Astrocyte of the cerebellum (primary cell): ENCODE measurements at regions not wholly inside any gene's neighbourhood (a gene's known extent, or its start where the extent isn't known, plus 50 kb on each side); places are given as distances from the start of the nearest gene placed in this dataset.

ENCODE experiments used
- DNase-seq: peaks from one replicate; pipeline ENCODE4 v3.0.0-alpha.2; 2011; ENCODE audit warnings: low read depth
- H3K4me3 ChIP-seq: 2 replicates; pipeline ENCODE4 v1.5.1; 2011; ENCODE audit warnings: mild to moderate bottlenecking, low read depth, low read length, moderate library complexity
- in situ Hi-C: cut with HindIII; loops from 2 replicates; pipeline ENCODE4 v1.10.0; 2017; ENCODE audit warnings: low sequenced_read_pairs
- TF ChIP-seq, protein P1 (sequence below): IDR thresholded peaks from 2 replicates; pipeline ENCODE4 v1.5.1; 2012; ENCODE audit warnings: low read length, low read depth, moderate library complexity, mild to moderate bottlenecking; ENCODE audit errors: missing control alignments

DNA sequence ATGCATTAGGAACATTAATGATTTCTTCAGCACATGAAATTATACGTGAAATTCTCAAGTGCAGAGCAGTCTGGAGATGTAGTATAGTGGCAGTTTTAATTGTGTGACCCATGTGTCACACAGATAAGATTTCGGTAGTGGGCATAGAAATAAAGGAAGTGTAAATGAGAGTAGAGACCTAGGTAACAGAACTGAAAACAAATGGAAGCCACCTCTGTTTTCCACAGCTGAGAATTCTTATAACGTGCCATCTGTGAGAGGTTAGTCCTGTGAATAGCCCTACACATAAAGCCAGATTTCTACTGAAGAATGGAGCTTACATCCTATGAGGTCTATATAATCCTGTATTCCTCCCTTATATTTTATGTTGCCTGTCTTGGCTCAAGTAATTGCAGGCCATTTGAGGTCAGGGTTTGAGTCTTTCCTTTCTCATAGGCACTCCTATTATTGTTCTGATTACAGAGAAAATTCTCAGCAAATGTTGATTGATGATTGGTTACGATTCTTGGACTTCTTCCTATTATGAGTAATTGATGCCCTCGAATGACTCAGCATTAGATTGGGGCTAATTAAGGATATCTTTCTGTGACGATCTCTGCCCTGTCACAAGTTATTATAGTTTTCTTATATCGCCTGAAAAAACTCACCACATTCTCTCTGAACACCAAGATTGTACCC is 258.2 kb downstream of the KIF20B start:
- no peak overlapping the region for H3K4me3 ChIP-seq
- in situ Hi-C loops, result no loop called here
- TF ChIP-seq, protein P1, sequence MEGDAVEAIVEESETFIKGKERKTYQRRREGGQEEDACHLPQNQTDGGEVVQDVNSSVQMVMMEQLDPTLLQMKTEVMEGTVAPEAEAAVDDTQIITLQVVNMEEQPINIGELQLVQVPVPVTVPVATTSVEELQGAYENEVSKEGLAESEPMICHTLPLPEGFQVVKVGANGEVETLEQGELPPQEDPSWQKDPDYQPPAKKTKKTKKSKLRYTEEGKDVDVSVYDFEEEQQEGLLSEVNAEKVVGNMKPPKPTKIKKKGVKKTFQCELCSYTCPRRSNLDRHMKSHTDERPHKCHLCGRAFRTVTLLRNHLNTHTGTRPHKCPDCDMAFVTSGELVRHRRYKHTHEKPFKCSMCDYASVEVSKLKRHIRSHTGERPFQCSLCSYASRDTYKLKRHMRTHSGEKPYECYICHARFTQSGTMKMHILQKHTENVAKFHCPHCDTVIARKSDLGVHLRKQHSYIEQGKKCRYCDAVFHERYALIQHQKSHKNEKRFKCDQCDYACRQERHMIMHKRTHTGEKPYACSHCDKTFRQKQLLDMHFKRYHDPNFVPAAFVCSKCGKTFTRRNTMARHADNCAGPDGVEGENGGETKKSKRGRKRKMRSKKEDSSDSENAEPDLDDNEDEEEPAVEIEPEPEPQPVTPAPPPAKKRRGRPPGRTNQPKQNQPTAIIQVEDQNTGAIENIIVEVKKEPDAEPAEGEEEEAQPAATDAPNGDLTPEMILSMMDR, result no peak
- DNase-seq, result no peak

DNA sequence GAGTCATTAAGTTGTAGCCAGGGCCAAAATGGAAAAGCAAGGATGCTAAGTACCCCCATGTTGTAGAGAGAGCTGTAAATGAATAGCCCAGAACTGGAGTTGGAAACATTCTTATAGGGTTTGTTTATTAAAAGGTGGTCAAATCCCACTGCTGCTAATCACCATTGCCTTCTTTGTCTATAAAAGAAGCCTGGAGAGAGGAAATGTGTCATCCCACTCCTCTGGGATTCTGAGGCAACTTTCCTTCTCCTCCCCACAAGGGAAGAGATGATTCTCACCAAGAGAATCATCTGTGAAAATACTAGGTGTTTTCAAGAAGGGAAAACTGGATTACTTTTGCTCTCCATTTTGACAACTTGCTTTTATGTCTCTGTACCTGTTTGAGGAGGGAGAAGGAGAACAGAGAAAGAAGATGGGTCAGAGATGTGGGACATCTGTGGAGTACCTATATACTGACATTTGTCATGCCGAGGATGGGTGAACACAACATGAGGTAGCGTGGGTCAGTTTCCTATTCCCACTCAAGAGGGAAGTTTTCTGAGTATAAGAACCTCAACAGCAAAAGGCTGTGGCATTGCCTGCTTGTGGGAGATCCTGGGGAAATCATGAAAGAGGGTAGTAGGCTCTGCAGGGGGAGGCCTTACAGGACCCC is 262.2 kb downstream of the KIF20B start:
- DNase-seq, result peak; percentile 19
- H3K4me3 ChIP-seq, result no peak overlapping the region
- in situ Hi-C loops, result no loop called here
- TF ChIP-seq, protein P1, result no peak

- DNase-seq, result no peak
- no peak overlapping the region for H3K4me3 ChIP-seq
- in situ Hi-C loops, result loop anchor here (5.0 kb wide), 1 partner anchor 161 kb away; no protein-coding TSS in a partner anchor
- TF ChIP-seq, protein P1, result no peak
These were observed 264.8 kb downstream of the KIF20B start for GRCh38 chr10:89966211-89966610.

DNA sequence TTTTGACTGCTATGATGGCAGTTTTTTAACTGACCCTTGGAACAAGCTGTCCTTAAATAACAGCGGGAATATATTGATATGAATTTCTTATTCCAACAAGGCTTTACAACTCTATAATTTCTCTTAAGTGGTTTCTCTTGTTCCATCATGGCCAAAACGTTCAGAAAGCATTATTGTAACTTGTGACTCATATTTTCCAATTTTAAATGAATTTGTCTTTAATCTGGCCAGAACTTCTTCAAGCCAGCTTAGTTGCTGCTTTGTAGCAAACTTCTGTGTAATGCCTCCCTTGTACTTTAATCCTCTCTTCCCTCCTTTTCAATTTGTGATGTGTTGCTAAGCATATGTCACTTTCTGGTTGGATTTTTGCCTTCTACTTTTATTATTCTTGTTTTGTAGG is 271.9 kb downstream of the KIF20B start:
- TF ChIP-seq, protein P1, result no peak
- H3K4me3 ChIP-seq, result no peak overlapping the region
- DNase-seq, result no peak
- in situ Hi-C loops, result no loop called here

GRCh38 chr10:89975071-89975470 is 273.7 kb downstream of the KIF20B start:
- H3K4me3 ChIP-seq, result no peak overlapping the region
- DNase-seq, result no peak
- in situ Hi-C loops, result no loop called here
- TF ChIP-seq, protein P1, result no peak

DNA sequence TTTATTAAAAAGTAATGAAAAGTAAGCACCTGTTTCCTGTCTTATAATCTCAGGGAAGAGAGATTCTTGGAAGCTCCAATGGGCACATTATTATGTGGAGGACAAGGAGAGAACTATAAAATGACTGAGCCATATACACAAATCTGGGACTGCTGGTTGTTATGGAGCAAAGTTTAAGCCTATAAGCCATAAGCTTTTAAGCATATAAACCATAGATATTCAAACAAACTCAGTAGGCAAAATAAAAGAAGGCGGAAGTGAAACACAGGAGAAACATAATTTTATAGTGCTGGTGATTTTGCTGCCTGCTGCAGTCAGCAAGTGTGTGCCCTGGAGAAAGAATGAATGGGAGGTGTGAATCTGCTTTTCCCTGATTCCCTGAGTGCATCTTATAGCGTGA is 274.4 kb downstream of the KIF20B start:
- TF ChIP-seq, protein P1, result no peak
- in situ Hi-C loops, result no loop called here
- no peak overlapping the region for H3K4me3 ChIP-seq
- DNase-seq, result no peak
